GM18858 (cell line): ENCODE measurements at regions not wholly inside any gene's neighbourhood (a gene's known extent, or its start where the extent isn't known, plus 50 kb on each side); places are given as distances from the start of the nearest gene placed in this dataset.

Source experiments
- ATAC-seq: cut with Tn5 transposase; IDR thresholded peaks from one replicate; pipeline ENCODE4 v1.9.1; 2021; ENCODE audit not compliant: unreplicated experiment

GRCh38 chr10:31263903-31264302 is 55.1 kb upstream of the ZEB1 start:
- ATAC-seq, result no peak

GRCh38 chr10:31268444-31269303 is 50.3 kb upstream of the ZEB1 start:
- ATAC-seq, result no peak
